Activated CD4-positive, CD25-positive, alpha-beta regulatory T cell treated with anti-CD3 and anti-CD28 coated beads, Interleukin-2, amount 50 U/mL, for 16 hours (primary cell): ENCODE measurements at regions not wholly inside any gene's neighbourhood (a gene's known extent, or its start where the extent isn't known, plus 50 kb on each side); places are given as distances from the start of the nearest gene placed in this dataset.
"Not testable (repeated sequence)": the region's sequence is repeated elsewhere in the genome, so short reads cannot be mapped to it uniquely, and the experiment has no call there.

Experiments used
- DNase-seq: peaks from one replicate; pipeline ENCODE4 v3.0.0-alpha.2; 2020; ENCODE audit warnings: low read depth, low spot score

DNA sequence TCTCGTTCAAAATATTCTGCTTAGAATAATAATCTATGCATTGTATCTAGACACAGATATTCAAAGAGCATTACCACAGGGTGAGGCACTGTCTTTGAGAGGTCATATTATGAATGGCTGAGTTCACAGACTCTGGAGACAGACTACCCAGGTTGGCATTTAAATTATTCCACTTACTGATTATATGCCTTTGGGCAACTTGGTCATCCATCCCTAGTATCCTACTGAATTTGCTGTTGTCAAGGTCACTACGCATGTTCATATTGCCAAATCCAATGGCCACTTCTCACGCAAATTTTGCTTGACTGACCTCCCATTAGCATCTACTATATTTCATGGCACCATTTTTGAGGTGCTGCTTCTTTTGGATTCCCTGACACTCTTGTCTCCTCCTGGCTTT is 498.6 kb upstream of the TLE4 start:
- DNase-seq = no peak

DNA sequence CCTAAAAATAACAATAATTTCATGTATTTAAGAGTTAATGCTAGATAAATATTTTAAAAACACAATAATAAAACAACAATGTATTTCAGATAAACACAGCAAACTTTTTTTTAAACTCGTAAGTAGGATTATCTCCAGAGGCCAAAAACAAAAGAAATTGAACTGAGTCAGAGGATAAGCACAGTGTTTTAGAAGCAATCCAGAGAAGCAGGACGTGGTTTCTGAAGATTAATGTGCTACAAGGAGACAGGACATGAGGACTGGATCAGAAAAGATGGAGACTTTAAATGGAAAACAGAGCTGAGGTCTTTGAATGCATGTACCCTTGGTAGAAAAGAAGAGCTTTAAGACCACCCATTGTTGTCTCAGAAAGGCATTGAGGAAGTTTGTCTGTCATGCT is 491.2 kb upstream of the TLE4 start:
- no peak for DNase-seq

DNA sequence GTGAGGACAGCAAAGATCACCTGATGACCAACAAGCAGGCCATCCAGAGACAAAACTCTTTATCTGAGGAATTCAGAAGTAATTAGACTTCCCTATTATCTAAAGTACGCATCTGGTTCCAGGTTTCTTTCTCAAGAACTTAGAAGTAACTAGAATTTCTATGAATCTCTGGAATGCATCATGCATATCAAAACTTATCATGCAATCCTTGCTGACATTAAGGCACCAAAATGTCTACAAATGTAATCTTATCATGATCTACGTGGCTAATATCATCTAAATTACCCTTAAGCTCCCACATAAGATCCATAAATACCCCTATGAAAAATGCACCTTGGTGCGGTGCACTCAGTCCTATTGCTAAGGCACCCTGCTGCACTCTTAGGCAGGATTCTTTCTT is 488.1 kb upstream of the TLE4 start:
- no peak for DNase-seq

DNA sequence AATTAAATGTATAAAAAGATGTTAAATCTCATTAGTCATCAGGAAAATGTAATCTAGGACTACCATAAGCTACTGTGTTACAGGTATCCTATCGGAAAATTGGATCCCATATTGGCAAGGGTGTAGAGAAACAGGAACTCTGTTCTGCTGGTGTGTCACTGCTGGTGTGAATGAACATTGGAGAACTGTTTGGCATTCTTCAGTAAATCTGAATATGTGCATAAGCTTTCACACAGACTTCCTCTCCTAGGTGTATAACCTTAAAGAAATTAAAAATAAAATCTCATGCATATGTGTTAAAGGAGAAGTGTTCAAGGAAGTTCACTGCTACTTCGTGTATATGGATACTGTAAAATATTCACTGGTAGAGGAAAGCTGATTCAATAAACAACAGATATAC is 484.6 kb upstream of the TLE4 start:
- DNase-seq = no peak

DNA sequence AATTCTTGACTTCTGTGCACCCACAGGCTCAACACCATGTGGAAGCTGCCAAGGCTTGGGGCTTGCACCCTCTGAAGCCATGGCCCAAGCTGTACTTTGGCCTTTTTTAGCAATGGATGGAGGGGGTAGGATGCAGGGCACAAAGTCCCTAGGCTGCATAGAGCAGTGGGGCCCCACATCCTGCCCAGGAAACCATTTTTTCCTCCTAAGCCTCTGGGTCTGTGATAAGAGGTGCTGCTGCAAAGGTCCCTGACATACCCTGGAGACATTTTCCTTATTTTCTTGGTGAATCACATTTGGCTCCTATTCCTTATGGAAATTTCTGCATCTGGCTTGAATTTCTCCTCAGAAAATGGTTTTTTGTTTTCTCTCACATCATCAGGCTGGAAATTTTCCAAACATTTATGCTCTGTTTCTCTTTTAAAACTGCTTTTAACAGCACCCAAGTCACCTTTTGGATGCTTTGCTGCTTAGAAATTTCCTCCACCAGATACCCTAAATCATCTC is 482.7 kb upstream of the TLE4 start:
- DNase-seq = no peak

DNA sequence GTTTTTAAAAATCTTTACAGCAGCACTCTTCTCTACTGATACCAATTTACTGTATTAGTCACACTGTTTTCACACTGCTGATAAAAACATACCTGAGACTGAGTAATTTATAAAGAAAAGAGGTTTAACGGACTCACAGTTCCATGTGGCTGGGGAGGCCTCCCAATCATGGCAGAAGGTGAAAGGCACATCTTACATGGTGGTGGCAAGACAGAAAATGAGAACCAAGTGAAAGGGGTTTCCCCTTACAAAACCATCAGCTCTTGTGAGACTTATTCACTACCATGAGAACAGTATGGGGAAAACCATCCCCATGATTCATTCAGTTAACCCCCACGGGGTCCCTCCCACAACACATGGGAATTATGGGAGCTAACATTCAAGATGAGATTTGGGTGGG is 481.9 kb upstream of the TLE4 start:
- not testable (repeated sequence) for DNase-seq

DNA sequence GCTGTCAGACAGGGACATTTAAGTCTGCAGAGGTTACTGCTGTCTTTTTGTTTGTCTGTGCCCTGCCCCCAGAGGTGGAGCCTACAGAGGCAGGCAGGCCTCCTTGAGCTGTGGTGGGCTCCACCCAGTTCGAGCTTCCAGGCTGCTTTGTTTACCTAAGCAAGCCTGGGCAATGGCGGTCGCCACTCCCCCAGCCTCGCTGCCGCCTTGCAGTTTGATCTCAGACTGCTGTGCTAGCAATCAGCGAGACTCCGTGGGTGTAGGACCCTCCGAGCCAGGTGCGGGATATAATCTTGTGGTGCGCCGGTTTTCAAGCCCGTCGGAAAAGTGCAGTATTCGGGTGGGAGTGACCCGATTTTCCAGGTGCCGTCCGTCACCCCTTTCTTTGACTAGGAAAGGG is 468.5 kb upstream of the TLE4 start:
- DNase-seq = not testable (repeated sequence)

DNA sequence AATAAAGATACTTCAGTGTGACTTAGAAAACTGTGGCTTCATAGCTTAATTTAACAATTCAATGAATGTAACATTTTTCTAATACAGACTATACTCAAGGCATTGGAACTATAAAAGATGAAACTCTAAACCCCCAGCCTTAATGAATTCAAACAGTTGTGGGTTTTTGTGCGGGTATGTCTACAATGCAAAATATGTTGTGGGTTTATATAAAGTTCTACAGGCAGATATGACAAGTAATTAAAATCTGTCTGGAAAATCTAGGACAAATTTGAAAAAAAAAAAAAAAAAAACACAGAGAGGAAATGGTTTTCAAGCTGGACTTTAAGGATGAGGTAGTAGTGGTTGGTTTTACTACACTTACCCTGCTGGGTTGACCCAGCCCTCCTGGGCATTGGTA is 467.5 kb upstream of the TLE4 start:
- no peak for DNase-seq

DNA sequence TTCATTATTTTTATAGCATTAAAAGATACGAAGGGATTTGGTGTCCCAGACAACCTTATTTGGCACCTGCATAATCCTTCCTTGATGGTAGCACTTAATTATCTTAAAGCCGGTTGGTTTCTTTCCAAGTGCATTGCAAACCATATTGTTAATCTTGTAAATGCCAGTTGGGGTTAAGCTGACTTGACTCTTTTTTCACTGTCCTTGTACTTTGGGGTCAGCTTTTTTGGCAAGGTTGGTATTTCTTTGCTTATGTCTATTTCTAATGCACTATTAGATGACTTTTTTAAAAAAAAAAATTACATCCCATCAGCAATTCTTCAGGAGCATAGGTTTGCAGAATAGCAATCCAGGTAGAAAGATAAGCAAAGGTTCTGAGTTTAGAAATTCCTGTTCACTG is 466.8 kb upstream of the TLE4 start:
- DNase-seq = no peak

DNA sequence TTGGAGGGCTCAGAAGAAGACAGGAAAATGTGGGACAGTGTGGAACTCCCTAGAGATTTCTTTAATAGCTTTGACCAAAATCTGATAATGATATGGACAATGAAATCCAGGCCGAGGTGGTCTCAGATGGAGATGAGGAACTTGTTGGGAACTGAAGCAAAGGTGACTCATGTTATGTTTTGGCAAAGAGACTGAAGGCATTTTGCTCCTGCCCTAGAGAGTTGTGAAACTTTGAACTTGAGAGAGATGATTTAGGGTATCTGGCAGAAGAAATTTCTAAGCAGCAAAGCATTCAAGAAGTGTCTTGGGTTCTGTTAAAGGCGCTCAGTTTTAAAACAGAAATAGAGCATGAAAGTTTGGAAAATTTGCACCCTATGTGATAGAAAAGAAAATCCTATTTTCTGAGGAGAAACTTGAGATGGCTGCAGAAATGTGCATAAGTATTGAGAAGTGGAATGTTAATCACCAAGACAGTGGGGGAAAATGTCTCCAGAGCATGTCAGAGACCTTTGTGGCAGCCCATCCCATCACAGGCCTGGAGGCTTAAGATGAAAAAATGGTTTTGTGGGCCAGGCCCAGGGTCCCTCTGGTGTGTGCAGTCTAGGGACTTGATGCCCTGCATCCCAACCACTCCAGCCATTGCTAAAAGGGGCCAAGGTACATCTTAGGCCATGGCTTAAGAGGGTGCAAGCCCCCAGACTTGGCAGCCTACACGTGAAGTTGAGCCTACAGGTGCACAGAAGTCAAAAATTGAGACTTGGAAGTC is 463.7 kb upstream of the TLE4 start:
- DNase-seq = no peak

DNA sequence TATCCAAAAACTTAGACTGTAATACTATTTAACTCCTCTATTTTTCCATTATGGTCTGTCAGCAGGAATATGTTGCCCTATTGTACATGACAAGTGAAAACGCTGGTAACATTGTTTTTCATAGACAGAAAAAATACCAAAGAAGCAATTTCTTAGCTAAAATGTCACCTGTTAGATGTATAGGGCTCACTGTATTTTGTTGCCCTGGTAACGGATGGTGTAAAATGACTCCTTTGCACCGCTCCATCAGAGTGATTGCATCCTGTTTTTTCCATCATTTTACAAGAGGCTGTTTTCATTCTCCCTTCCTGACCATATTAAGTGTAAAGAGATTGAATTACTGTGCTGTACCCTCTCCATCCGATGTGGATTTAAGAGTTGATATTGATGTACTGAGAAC is 460.1 kb upstream of the TLE4 start:
- no peak for DNase-seq

DNA sequence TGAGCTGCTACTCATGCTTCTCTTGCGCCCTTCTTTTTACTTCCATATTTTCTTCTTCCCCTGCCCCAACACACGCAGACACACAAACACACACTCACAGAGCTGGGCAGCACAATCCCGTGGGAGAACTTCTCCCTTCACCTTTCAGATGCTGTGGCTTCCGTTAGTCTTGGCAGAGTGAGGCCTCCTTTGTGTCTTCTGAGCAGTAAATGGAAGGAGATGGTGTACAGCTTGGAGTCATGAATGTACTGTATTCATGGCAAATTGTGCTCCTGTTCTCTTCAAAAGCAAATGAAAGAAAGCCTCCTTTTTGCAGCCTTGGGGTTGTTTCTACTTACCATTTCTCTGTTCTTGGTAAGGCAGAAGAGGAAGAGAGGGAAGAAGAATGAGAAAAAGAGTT is 456.6 kb upstream of the TLE4 start:
- no peak for DNase-seq

DNA sequence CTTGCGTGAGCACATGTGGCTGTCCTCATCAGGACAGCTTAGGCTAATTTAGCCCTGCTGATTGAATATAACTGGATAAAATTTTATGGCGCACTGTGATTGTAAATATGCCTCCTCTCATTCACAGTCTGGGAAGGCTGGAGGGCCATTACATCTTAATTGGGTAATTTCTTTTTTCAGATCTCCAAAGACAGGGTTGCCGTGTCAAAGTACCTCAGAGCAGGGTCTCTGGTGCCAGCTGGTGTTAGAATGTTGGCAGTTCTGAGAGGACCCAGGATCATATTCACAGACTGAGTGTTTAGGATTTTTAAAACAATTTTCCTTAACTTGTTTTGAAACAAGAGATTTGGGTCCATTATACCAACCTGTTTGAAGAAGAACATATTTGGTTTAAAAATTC is 455.7 kb upstream of the TLE4 start:
- DNase-seq = no peak

DNA sequence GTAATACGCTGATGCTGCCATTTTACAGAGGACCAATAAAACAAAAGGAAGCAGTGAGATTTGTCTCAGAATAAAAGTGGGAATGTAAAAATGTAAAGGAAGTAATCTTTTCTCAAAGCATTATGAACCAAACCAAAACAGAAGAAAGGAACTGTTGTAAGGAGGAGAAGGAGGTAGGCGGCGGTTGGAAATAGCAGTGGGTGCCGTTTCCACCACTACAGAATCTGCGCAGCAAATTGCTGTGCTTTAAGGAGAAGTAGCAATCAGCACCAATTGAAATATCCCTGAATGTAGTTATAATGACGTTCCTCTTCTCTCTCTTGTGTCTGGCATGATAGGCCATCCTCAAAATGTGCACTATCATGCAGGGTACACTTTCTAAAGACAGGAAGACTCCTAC is 455.1 kb upstream of the TLE4 start:
- DNase-seq = no peak

DNA sequence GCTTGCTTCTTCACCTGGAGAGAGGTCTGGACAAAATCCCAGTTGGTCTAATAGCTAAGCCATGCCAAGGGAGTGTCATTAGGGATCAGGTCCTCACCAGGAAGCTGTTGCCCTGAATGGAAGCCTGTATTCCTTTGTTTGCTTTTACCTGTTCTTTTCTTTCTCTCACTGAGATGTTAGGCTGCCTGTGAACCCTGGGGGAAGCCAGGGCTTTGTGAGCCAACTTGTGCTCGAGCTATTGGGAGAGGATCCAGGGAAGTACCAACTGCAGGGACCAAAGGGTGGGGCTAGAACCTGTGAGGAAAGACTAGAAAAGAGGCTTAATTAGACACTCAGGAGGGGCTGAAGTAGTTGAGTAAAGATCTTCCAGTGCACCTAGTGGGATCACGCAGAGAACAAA is 451.2 kb upstream of the TLE4 start:
- no peak for DNase-seq

DNA sequence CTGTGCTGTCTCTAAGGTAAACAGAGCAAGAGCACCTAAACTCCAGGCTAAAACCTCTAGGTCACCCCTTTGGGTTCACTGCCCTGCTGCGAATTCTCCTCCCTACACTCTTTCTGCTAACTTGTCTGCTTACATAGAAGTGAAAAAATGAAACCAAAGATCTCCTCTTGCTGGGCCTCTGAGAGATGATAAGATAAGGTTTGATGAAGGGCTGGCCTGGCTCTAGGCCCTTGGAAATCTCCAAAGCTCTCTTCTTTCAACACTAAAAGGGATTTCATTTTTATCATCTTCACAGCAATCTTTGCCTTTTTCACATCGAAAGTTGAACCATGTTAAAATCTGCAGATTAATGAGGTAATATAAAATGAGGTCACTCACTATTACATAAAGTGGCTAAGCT is 450.8 kb upstream of the TLE4 start:
- DNase-seq = no peak

DNA sequence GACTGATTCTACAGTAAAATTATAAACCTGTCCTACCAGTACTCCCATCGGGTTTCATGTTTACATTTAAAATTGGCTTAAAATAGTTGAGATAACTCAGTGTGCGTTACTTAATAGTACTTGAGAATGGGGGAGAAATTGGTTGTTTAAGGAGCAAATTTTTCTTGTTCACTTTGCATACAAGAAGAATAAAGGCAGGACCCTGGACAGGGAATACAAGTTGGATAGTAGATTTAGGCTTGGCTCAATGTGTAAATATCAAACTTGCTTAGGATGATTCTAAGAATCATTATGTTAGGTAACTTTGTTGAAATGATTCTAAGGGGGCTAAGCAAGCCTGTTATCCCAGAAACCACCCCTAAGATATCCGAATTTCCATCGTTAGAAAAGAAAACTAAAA is 448.4 kb upstream of the TLE4 start:
- no peak for DNase-seq

DNA sequence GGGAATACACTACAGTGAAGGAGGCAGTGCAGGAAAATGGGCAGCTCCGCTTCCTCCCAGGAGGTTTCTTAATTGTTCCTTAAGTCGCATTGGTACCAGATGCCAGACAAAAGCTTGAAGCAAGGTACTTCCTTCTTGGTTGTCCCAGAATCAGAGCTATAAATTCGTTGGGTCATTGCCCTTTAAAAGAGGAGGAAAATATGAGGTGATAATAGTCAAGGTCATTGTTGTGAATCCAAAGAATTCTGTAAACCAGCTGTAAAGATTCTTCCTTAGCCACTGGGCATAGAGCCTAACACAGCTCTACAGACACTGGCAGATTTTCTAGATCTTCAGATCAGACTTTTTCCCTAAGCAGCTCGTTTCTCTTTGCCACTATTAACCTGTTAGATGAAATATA is 444.1 kb upstream of the TLE4 start:
- no peak for DNase-seq

DNA sequence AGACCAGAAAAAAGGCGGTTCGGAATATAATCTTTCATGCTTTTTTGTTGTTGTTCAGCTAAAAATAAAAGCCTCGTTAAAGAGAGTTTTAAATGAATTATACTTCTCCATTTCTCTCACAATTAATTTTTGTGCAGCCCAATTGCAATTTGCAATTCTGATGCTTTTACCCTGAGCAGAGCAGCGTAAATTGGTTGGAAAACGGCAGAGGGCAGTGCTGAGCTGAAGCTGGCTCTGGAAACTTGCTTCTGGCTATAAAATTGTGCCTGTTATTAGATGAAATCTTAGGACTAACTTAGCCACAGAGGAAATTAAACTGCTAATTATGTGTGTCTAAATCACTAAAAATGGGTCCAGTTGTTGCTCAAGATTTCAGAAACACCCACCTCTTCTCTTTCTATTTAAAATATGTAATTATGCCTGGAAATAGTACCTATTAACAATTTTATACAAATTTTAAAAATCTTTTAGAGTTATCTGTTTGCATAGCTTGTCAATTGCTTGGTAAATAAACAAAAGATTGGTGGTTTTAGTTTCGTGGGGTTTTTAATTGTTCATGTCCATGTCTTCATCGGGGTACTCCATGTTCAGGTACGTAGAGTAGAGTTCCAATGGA is 441.8 kb upstream of the TLE4 start:
- DNase-seq = no peak

DNA sequence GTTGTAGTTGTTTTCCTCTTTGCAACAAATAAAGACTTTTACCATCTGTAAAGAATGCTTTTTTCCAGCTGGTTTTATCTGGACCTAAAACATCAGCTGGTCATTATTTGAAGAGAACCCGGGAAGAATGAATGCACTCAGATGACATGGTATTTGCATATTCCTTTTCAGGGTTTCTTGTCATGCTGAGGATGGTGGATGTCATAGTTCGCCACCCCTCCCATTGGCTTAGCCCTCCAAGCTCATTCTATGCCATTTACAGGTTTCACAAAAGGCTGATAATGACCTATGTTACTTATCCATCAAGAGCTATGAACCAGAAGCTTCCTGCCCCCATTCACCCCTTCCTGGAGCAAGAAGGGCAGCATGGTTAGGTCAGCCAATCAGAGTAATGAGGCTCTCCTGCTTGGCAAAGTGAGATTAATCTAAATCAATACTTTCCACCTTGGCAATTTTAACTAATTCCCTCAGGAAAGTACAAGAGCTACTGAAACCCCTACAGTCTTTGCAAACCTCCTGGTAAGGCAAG is 440.5 kb upstream of the TLE4 start:
- no peak for DNase-seq

DNA sequence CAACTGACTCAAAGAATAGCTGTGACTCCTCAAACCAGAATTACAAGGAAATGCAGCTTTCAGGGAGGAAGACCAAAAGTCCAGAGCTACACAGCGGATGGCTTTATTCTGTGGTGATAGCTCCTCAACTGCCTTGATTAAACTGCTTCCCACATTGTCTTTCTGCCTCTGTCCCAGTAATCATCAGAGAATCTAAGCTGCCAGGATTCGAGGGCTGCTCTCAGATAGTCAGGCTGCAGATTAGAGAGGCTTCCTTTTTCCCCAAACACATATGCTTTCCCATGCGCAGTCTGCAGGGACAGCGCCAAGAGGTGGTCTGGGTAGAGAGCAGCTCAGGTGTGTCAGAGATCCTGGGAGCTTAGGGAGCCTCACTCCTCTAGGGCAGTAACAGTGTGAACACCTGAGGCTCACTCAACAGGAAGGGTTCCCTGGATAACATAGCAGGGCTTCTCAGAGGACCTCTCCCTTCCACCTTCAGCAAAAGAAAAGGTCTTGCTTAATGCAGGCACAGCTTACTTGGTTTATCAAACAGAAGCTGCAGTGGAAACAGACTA is 439.9 kb upstream of the TLE4 start:
- no peak for DNase-seq

DNA sequence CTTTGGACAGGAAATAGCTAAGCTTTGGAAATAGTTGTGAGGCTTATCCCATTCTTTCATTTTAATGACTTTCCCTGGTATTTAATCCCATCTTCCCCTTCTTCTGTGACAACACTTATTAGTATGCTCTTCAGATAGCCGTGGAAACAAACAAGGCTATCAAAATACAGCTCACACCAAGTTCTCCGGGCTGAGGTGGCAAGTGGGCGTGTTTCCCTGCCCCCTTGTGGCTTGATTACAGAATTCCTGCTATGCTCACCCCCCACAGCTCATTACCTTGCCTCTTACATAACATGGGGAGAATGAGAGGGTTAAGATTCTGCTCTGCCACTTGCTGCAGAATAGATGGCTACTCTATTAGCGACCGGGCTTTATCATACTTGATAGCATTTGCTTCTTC is 437.1 kb upstream of the TLE4 start:
- no peak for DNase-seq
